Coronary artery (tissue), 2 donors: ENCODE measurements at regions not wholly inside any gene's neighbourhood (a gene's known extent, or its start where the extent isn't known, plus 50 kb on each side); places are given as distances from the start of the nearest gene placed in this dataset.
"Not testable (repeated sequence)": the region's sequence is repeated elsewhere in the genome, so short reads cannot be mapped to it uniquely, and the experiment has no call there.

ENCODE experiments used
- DNase-seq: peaks from one replicate; pipeline ENCODE4 v3.0.0-alpha.2; 2017; ENCODE audit warnings: low spot score
- H3K27ac ChIP-seq, 2 donors: fragments of 200-600 bp; sonication (generic); one replicate each; pipeline ENCODE4 v1.5.1; 2016 to 2019
- H3K4me3 ChIP-seq: fragments of 200-600 bp; sonication (generic); 2 replicates; pipeline ENCODE4 v1.5.1; 2016; ENCODE audit warnings: mild to moderate bottlenecking, moderate library complexity
- CTCF ChIP-seq: fragments of 200-600 bp; sonication (generic); IDR thresholded peaks from one replicate; pipeline ENCODE4 v1.5.1; 2019; ENCODE audit warnings: antibody characterized with exemption

GRCh38 chr5:50550993-50551392 is 109.9 kb upstream of the EMB start:
- no peak overlapping the region for H3K27ac ChIP-seq
- DNase-seq = no peak
- H3K4me3 ChIP-seq = no peak overlapping the region
- TF ChIP-seq CTCF = no peak

- no peak overlapping the region for H3K4me3 ChIP-seq
- DNase-seq = no peak
These were observed 112.5 kb upstream of the EMB start for GRCh38 chr5:50553560-50553984.

GRCh38 chr5:50558640-50559039 is 107.8 kb upstream of the PARP8 start:
- not testable (repeated sequence) for H3K4me3 ChIP-seq, H3K27ac ChIP-seq, DNase-seq

More at GRCh38 chr5:50553560-50553984, 112.5 kb upstream of the EMB start:
- no peak overlapping the region for H3K27ac ChIP-seq
- TF ChIP-seq CTCF = no peak

- Histone ChIP-seq H3K27ac (no peak overlapping the region), H3K4me3 (no peak overlapping the region)
- DNase-seq = no peak
- no peak for TF ChIP-seq CTCF
These were observed 106.5 kb upstream of the PARP8 start for GRCh38 chr5:50559955-50560354.

- DNase-seq = no peak
- TF ChIP-seq CTCF = no peak
- Histone ChIP-seq H3K27ac (no peak overlapping the region), H3K4me3 (no peak overlapping the region)
These were observed 103.7 kb upstream of the PARP8 start for GRCh38 chr5:50562694-50563093.

- H3K27ac ChIP-seq = no peak overlapping the region
These were observed 102.4 kb upstream of the PARP8 start for GRCh38 chr5:50564079-50564478.

GRCh38 chr5:50564558-50564957 is 101.9 kb upstream of the PARP8 start:
- DNase-seq = no peak
- no peak overlapping the region for H3K27ac ChIP-seq
- no peak for TF ChIP-seq CTCF

More at GRCh38 chr5:50564079-50564478, 102.4 kb upstream of the PARP8 start:
- H3K4me3 ChIP-seq = no peak overlapping the region
- TF ChIP-seq CTCF = no peak
- DNase-seq = no peak

GRCh38 chr5:50574121-50574520 is 92.3 kb upstream of the PARP8 start:
- no peak for DNase-seq
- H3K27ac ChIP-seq = no peak overlapping the region
- H3K4me3 ChIP-seq = no peak overlapping the region
- no peak for TF ChIP-seq CTCF

More at GRCh38 chr5:50564558-50564957, 101.9 kb upstream of the PARP8 start:
- H3K4me3 ChIP-seq = no peak overlapping the region
